ENCODE measurements at regions not wholly inside any gene's neighbourhood (a gene's known extent, or its start where the extent isn't known, plus 50 kb on each side); places are given as distances from the start of the nearest gene placed in this dataset.

GRCh38 chr4:126395664-126396063 lies 1080.9 kb downstream of the FAT4 start:
- H3K9me3 ChIP-seq, result no peaks in the 10 kb centered on the region

GRCh38 chr4:126396121-126396520 lies 1081.4 kb downstream of the FAT4 start:
- no peaks in the 10 kb centered on the region for H3K9me3 ChIP-seq
- H3K27me3 ChIP-seq, result no peaks in the 10 kb centered on the region
- 89% methylated on average over 3 of the region's 3 CpGs for WGBS
- no peaks in the 10 kb centered on the region for H3K36me3 ChIP-seq
- no peak for DNase-seq (ENCODE audit: low spot score in 2 of 2)
- no peak overlapping the region for H3K4me3 ChIP-seq
- no peak overlapping the region for H3K27ac ChIP-seq
- H3K4me1 ChIP-seq, result no peaks in the 10 kb centered on the region
- TF ChIP-seq EP300 (IDR thresholded peaks at IDR 0.05), result no peak
- no peak for TF ChIP-seq POLR2A (IDR thresholded peaks at IDR 0.05)
- no peak for TF ChIP-seq POLR2AphosphoS5 (IDR thresholded peaks at IDR 0.05)
- no peak for TF ChIP-seq CTCF (IDR thresholded peaks at IDR 0.05)

More at GRCh38 chr4:126395664-126396063, 1080.9 kb downstream of the FAT4 start:
- TF ChIP-seq POLR2A (IDR thresholded peaks at IDR 0.05) (no peak), EP300 (IDR thresholded peaks at IDR 0.05) (no peak), POLR2AphosphoS5 (IDR thresholded peaks at IDR 0.05) (no peak), CTCF (IDR thresholded peaks at IDR 0.05) (no peak)
- H3K27ac ChIP-seq, result no peak overlapping the region
- H3K36me3 ChIP-seq, result no peaks in the 10 kb centered on the region
- no peak overlapping the region for H3K4me3 ChIP-seq
- H3K4me1 ChIP-seq, result no peaks in the 10 kb centered on the region
- WGBS, result 80% methylated on average over 2 of the region's 2 CpGs
- no peak for DNase-seq (ENCODE audit: low spot score in 2 of 2)
- no peaks in the 10 kb centered on the region for H3K27me3 ChIP-seq

- Histone ChIP-seq H3K27me3 (no peaks in the 10 kb centered on the region), H3K4me1 (no peaks in the 10 kb centered on the region), H3K27ac (no peak overlapping the region), H3K4me3 (no peak overlapping the region), H3K9me3 (no peaks in the 10 kb centered on the region), H3K36me3 (no peaks in the 10 kb centered on the region)
- 83% methylated on average over 1 of the region's 1 CpG for WGBS
- TF ChIP-seq POLR2A (IDR thresholded peaks at IDR 0.05) (no peak), EP300 (IDR thresholded peaks at IDR 0.05) (no peak), CTCF (IDR thresholded peaks at IDR 0.05) (no peak), POLR2AphosphoS5 (IDR thresholded peaks at IDR 0.05) (no peak)
- no peak for DNase-seq (ENCODE audit: low spot score in 2 of 2)
Observed at GRCh38 chr4:126396703-126397102, 1081.9 kb downstream of the FAT4 start.

- no CpG with 5 or more reads among the region's 1 CpG for WGBS
- Histone ChIP-seq H3K9me3 (peaks cover 6% of the 10 kb centered on the region), H3K4me1 (no peaks in the 10 kb centered on the region)
Observed at GRCh38 chr4:126404549-126404948, 1089.8 kb downstream of the FAT4 start.

GRCh38 chr4:126405369-126405982 lies 1090.7 kb downstream of the FAT4 start:
- Histone ChIP-seq H3K27me3 (no peaks in the 10 kb centered on the region), H3K36me3 (no peaks in the 10 kb centered on the region), H3K9me3 (peaks cover 6% of the 10 kb centered on the region), H3K4me1 (no peaks in the 10 kb centered on the region), H3K4me3 (no peak overlapping the region), H3K27ac (no peak overlapping the region)
- no peak for DNase-seq (ENCODE audit: low spot score in 2 of 2)
- TF ChIP-seq CTCF (IDR thresholded peaks at IDR 0.05) (no peak), EP300 (IDR thresholded peaks at IDR 0.05) (no peak), POLR2AphosphoS5 (IDR thresholded peaks at IDR 0.05) (no peak), POLR2A (IDR thresholded peaks at IDR 0.05) (no peak)
- 67% methylated on average over 2 of the region's 2 CpGs for WGBS

More at GRCh38 chr4:126404549-126404948, 1089.8 kb downstream of the FAT4 start:
- no peak overlapping the region for H3K27ac ChIP-seq
- no peak for DNase-seq (ENCODE audit: low spot score in 2 of 2)
- H3K36me3 ChIP-seq, result no peaks in the 10 kb centered on the region
- no peaks in the 10 kb centered on the region for H3K27me3 ChIP-seq
- no peak for TF ChIP-seq POLR2A (IDR thresholded peaks at IDR 0.05)
- no peak for TF ChIP-seq CTCF (IDR thresholded peaks at IDR 0.05)
- no peak for TF ChIP-seq POLR2AphosphoS5 (IDR thresholded peaks at IDR 0.05)
- TF ChIP-seq EP300 (IDR thresholded peaks at IDR 0.05), result no peak
- no peak overlapping the region for H3K4me3 ChIP-seq

Data from suprapubic skin (tissue), 4 donors.